ENCODE measurements at regions not wholly inside any gene's neighbourhood (a gene's known extent, or its start where the extent isn't known, plus 50 kb on each side); places are given as distances from the start of the nearest gene placed in this dataset.

DNA sequence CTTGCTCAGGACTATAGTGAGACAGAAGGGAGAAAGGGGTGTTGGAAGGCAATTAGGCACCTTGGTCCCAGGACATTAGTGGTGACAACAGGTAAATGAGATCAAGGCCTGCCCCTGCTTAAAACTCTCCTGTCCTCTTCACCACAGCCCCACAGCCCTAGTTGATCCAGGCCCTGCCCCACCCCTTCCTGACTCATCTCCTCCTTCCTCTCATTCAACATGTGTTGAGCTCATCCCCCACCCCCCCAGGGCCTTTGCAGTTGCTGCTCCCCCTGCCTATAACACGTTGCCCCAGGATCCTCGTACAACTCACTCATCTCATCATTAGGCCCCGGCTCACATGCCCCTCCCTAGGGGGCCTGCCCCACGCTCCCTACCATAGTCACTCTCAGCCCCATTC is 66.8 kb downstream of the TSPAN17 start:
- Histone ChIP-seq H3K79me2 (ENCODE audit: insufficient read depth, low read depth, low read length) (no peaks in the 10 kb centered on the region), H3K36me3 (ENCODE audit: insufficient read depth, low read length) (no peaks in the 10 kb centered on the region), H3K4me3 (ENCODE audit: low read depth, low read length, poor library complexity, severe bottlenecking) (no peak overlapping the region), H3K4me1 (ENCODE audit: insufficient read depth, low read length, poor library complexity, severe bottlenecking) (no peaks in the 10 kb centered on the region), H3K4me2 (ENCODE audit: low read length) (no peak overlapping the region), H3K9me2 (ENCODE audit: insufficient read depth, low read length) (no peaks in the 10 kb centered on the region), H4K20me1 (ENCODE audit: insufficient read depth, low read length) (no peaks in the 10 kb centered on the region), H2AFZ (ENCODE audit: low read length) (no peak overlapping the region), H3K27ac (ENCODE audit: low read depth, low read length, poor library complexity, severe bottlenecking) (no peak overlapping the region), H3K9me3 (ENCODE audit: low read length) (no peaks in the 10 kb centered on the region)
- ChIA-PET POLR2A (no interaction called here), CTCF (ENCODE audit: unreplicated experiment) (no interaction called here)
- TF ChIP-seq, protein P1, sequence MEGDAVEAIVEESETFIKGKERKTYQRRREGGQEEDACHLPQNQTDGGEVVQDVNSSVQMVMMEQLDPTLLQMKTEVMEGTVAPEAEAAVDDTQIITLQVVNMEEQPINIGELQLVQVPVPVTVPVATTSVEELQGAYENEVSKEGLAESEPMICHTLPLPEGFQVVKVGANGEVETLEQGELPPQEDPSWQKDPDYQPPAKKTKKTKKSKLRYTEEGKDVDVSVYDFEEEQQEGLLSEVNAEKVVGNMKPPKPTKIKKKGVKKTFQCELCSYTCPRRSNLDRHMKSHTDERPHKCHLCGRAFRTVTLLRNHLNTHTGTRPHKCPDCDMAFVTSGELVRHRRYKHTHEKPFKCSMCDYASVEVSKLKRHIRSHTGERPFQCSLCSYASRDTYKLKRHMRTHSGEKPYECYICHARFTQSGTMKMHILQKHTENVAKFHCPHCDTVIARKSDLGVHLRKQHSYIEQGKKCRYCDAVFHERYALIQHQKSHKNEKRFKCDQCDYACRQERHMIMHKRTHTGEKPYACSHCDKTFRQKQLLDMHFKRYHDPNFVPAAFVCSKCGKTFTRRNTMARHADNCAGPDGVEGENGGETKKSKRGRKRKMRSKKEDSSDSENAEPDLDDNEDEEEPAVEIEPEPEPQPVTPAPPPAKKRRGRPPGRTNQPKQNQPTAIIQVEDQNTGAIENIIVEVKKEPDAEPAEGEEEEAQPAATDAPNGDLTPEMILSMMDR (conservative IDR thresholded peaks at IDR 0.05; ENCODE audit: low read length) = no peak
- no peak for TF ChIP-seq EZH2phosphoT487 (IDR thresholded peaks at IDR 0.05; ENCODE audit: borderline replicate concordance, low read depth, low read length)
- intact Hi-C loops (cut with micrococcal nuclease; ENCODE audit: unreplicated experiment) = no loop called here
- no peak for DNase-seq (ENCODE audit: low spot score)
- BruUV-seq (replicated peaks) = no TSS peak

DNA sequence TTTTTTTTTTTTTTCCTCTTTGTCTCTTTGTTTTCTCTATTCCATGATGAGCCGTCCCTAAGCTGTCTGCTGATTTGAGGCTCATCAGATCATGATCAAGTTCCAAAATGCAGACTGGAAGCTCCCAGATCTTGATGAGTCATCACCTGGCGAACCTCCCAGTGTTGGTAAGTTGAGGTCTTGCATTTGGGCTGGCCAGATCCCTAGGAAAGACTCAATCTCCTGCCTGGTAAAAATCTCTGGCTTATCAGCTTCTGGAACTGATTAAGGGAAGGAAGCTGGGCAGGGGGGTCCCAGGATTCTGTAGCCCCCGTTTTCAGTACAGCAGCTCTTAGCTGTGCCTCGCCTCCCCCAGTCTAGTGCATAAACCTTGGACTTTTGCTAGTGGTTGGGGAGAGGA is 69.0 kb downstream of the TSPAN17 start:
- H3K9me2 ChIP-seq (ENCODE audit: insufficient read depth, low read length) = no peaks in the 10 kb centered on the region
- H2AFZ ChIP-seq (ENCODE audit: low read length) = no peak overlapping the region
- intact Hi-C loops (cut with micrococcal nuclease; ENCODE audit: unreplicated experiment) = no loop called here
- no peaks in the 10 kb centered on the region for H3K4me1 ChIP-seq (ENCODE audit: insufficient read depth, low read length, poor library complexity, severe bottlenecking)
- ChIA-PET POLR2A (interaction anchor here (0.6 kb wide), 1 partner anchor 325 kb away, joined by 3 read pairs; no protein-coding TSS in a partner anchor), CTCF (ENCODE audit: unreplicated experiment) (no interaction called here)
- H3K79me2 ChIP-seq (ENCODE audit: insufficient read depth, low read depth, low read length) = no peaks in the 10 kb centered on the region
- H3K36me3 ChIP-seq (ENCODE audit: insufficient read depth, low read length) = no peaks in the 10 kb centered on the region
- TF ChIP-seq, protein P1 (conservative IDR thresholded peaks at IDR 0.05; ENCODE audit: low read length) = no peak
- no peak overlapping the region for H3K4me3 ChIP-seq (ENCODE audit: low read depth, low read length, poor library complexity, severe bottlenecking)
- H3K4me2 ChIP-seq (ENCODE audit: low read length) = no peak overlapping the region
- H3K27ac ChIP-seq (ENCODE audit: low read depth, low read length, poor library complexity, severe bottlenecking) = no peak overlapping the region
- BruUV-seq (replicated peaks) = no TSS peak
- no peak for DNase-seq (ENCODE audit: low spot score)
- H4K20me1 ChIP-seq (ENCODE audit: insufficient read depth, low read length) = no peaks in the 10 kb centered on the region
- no peaks in the 10 kb centered on the region for H3K9me3 ChIP-seq (ENCODE audit: low read length)

DNA sequence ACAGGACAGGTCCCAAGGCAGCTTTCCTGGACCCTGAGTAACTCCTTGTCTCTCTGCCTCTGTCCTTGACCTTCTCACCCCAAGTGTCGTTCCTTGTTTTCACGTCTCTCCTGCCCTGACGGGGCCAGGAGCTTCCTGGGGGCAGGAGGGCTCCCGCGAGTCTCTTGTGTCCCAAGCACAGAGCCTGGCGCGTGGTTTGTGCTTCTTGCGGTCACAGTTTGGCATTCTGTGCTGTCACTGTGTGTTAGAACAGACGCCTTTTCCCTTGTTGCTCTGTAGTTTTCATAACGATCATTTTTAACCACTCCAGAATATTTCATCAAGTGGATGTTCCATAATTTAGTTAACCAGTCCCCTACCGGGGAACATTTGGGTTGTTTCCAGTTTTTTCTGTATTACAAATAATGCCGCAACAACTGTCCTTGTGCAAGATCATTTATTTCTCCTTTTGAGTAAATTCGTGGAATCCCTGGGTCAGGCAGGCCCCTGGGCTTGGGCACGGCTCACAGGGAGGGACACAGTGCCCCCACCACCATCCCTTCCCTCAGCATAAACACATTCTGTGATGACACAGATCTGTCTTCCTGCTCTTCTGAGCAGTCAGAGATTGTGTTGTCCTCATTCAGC is 71.9 kb downstream of the TSPAN17 start:
- H3K4me2 ChIP-seq (ENCODE audit: low read length) = no peak overlapping the region
- no TSS peak for BruUV-seq (replicated peaks)
- no peaks in the 10 kb centered on the region for H4K20me1 ChIP-seq (ENCODE audit: insufficient read depth, low read length)
- DNase-seq (ENCODE audit: low spot score) = no peak
- H3K9me2 ChIP-seq (ENCODE audit: insufficient read depth, low read length) = no peaks in the 10 kb centered on the region
- no peaks in the 10 kb centered on the region for H3K9me3 ChIP-seq (ENCODE audit: low read length)
- ChIA-PET POLR2A (no interaction called here), CTCF (ENCODE audit: unreplicated experiment) (no interaction called here)
- no peaks in the 10 kb centered on the region for H3K4me1 ChIP-seq (ENCODE audit: insufficient read depth, low read length, poor library complexity, severe bottlenecking)
- intact Hi-C loops (cut with micrococcal nuclease; ENCODE audit: unreplicated experiment) = no loop called here
- H2AFZ ChIP-seq (ENCODE audit: low read length) = no peak overlapping the region
- H3K27ac ChIP-seq (ENCODE audit: low read depth, low read length, poor library complexity, severe bottlenecking) = no peak overlapping the region
- H3K4me3 ChIP-seq (ENCODE audit: low read depth, low read length, poor library complexity, severe bottlenecking) = no peak overlapping the region
- H3K36me3 ChIP-seq (ENCODE audit: insufficient read depth, low read length) = no peaks in the 10 kb centered on the region
- TF ChIP-seq EZH2phosphoT487 (IDR thresholded peaks at IDR 0.05; ENCODE audit: borderline replicate concordance, low read depth, low read length) = no peak
- TF ChIP-seq, protein P1 (conservative IDR thresholded peaks at IDR 0.05; ENCODE audit: low read length) = no peak
- no peaks in the 10 kb centered on the region for H3K79me2 ChIP-seq (ENCODE audit: insufficient read depth, low read depth, low read length)
